HEK293 (cell line): ENCODE measurements at regions not wholly inside any gene's neighbourhood (a gene's known extent, or its start where the extent isn't known, plus 50 kb on each side); places are given as distances from the start of the nearest gene placed in this dataset.

Experiments used
- CTCF ChIA-PET: fragments of 350-600 bp; formaldehyde crosslinking; extraction: SDS; loops from one replicate; lab custom pipeline; 2021; ENCODE audit warnings: antibody characterized with exemption; lab: Yijun Ruan, JAX
- POLR2A ChIA-PET: fragments of 300-600 bp; formaldehyde crosslinking; extraction: SDS; loops from one replicate; lab custom pipeline; 2020; ENCODE audit warnings: antibody characterized with exemption, inconsistent platforms; lab: Yijun Ruan, JAX
- H3K27ac ChIP-seq: fragments of 200-500 bp; sonication (Bioruptor generic); 2 replicates; pipeline ENCODE4 v1.5.1; 2014; ENCODE audit warnings: low read depth, low read length, control low read depth, inconsistent platforms; ENCODE audit errors: extremely low read depth
- H3K36me3 ChIP-seq, 2 experiments: fragments of 200-500 bp in 1 of 2; sonication (Bioruptor generic) in 1 of 2; 1 replicate in 1 of 2; 2 replicates in 1 of 2; pipeline ENCODE4 v1.5.1; 2014 to 2017; ENCODE audit warnings: inconsistent platforms in 2 of 2, low read length in 2 of 2; ENCODE audit not compliant: control insufficient read depth in 2 of 2, insufficient read depth in 1 of 2
- H3K4me1 ChIP-seq: fragments of 200-500 bp; sonication (Bioruptor generic); 2 replicates; pipeline ENCODE4 v1.5.1; 2014; ENCODE audit warnings: mild to moderate bottlenecking, low read length, inconsistent platforms; ENCODE audit not compliant: control insufficient read depth, insufficient read depth
- H3K4me3 ChIP-seq: 2 replicates; pipeline ENCODE4 v1.5.1; 2011; ENCODE audit warnings: low read depth, mild to moderate bottlenecking, control low read depth, low read length, moderate library complexity
- H3K9me3 ChIP-seq: fragments of 200-500 bp; sonication (Bioruptor generic); 2 replicates; pipeline ENCODE4 v1.5.1; 2014; ENCODE audit warnings: low read depth, low read length, inconsistent platforms; ENCODE audit not compliant: control insufficient read depth, insufficient read depth
- MEIS1 ChIP-seq: sonication (generic); formaldehyde crosslinking; IDR thresholded peaks from 2 replicates; pipeline ENCODE4 v1.8.1; 2022; ENCODE audit warnings: missing genetic modification reagents, mild to moderate bottlenecking, borderline replicate concordance
- RBAK ChIP-seq: fragments of 450-650 bp; formaldehyde crosslinking; IDR thresholded peaks from 2 replicates; pipeline ENCODE4 v1.5.1; 2016; ENCODE audit warnings: missing biosample characterization, missing genetic modification characterization
- SP2 ChIP-seq: fragments of 450-650 bp; formaldehyde crosslinking; IDR thresholded peaks from 2 replicates; pipeline ENCODE4 v1.5.1; 2016; ENCODE audit warnings: missing biosample characterization, missing genetic modification characterization
- ZFP3 ChIP-seq: fragments of 450-650 bp; formaldehyde crosslinking; IDR thresholded peaks from 2 replicates; pipeline ENCODE4 v1.5.1; 2016; ENCODE audit warnings: low read depth, missing biosample characterization, missing genetic modification characterization
- ZFP37 ChIP-seq: fragments of 450-650 bp; formaldehyde crosslinking; IDR thresholded peaks from 2 replicates; pipeline ENCODE4 v1.5.1; 2016; ENCODE audit warnings: missing biosample characterization, missing genetic modification characterization
- ZNF146 ChIP-seq: fragments of 450-650 bp; formaldehyde crosslinking; IDR thresholded peaks from 2 replicates; pipeline ENCODE4 v1.5.1; 2016; ENCODE audit warnings: missing biosample characterization, missing genetic modification characterization
- ZNF23 ChIP-seq: fragments of 450-650 bp; formaldehyde crosslinking; IDR thresholded peaks from 2 replicates; pipeline ENCODE4 v1.5.1; 2016; ENCODE audit warnings: missing biosample characterization, missing genetic modification characterization, borderline replicate concordance
- ZNF248 ChIP-seq: fragments of 450-650 bp; formaldehyde crosslinking; IDR thresholded peaks from 2 replicates; pipeline ENCODE4 v1.5.1; 2017; ENCODE audit warnings: missing biosample characterization, missing genetic modification characterization
- ZNF274 ChIP-seq, 2 experiments: fragments of 200-500 bp in 1 of 2; fragments of 450-650 bp in 1 of 2; sonication (Bioruptor generic) in 1 of 2; formaldehyde crosslinking in 1 of 2; IDR thresholded peaks; 2 replicates each; pipeline versions ENCODE4 v1.5.1 to v1.6.1; 2014 to 2016; ENCODE audit warnings: borderline replicate concordance in 1 of 2, inconsistent platforms in 1 of 2, low read length in 1 of 2, missing biosample characterization in 1 of 2, missing genetic modification characterization in 1 of 2
- ZNF560 ChIP-seq: fragments of 450-650 bp; formaldehyde crosslinking; IDR thresholded peaks from 2 replicates; pipeline ENCODE4 v1.5.1; 2017; ENCODE audit warnings: missing biosample characterization, missing genetic modification characterization, borderline replicate concordance
- ZNF777 ChIP-seq: fragments of 450-650 bp; formaldehyde crosslinking; IDR thresholded peaks from 2 replicates; pipeline ENCODE4 v1.5.1; 2017; ENCODE audit warnings: missing biosample characterization, missing genetic modification characterization, borderline replicate concordance
- ZNF792 ChIP-seq: fragments of 450-650 bp; formaldehyde crosslinking; IDR thresholded peaks from 2 replicates; pipeline ENCODE4 v1.5.1; 2016; ENCODE audit warnings: missing biosample characterization, missing genetic modification characterization
- TF ChIP-seq, protein P1 (sequence below): fragments of 450-650 bp; formaldehyde crosslinking; IDR thresholded peaks from 2 replicates; pipeline ENCODE4 v1.5.1; 2017; ENCODE audit warnings: missing biosample characterization, missing genetic modification characterization
- TF ChIP-seq, protein P2 (sequence below): fragments of 450-650 bp; formaldehyde crosslinking; IDR thresholded peaks from 2 replicates; pipeline ENCODE4 v1.5.1; 2016; ENCODE audit warnings: missing biosample characterization, missing genetic modification characterization
- TF ChIP-seq, protein P3 (sequence below): fragments of 450-650 bp; formaldehyde crosslinking; IDR thresholded peaks from 2 replicates; pipeline ENCODE4; 2016; ENCODE audit warnings: missing biosample characterization, missing genetic modification characterization

DNA sequence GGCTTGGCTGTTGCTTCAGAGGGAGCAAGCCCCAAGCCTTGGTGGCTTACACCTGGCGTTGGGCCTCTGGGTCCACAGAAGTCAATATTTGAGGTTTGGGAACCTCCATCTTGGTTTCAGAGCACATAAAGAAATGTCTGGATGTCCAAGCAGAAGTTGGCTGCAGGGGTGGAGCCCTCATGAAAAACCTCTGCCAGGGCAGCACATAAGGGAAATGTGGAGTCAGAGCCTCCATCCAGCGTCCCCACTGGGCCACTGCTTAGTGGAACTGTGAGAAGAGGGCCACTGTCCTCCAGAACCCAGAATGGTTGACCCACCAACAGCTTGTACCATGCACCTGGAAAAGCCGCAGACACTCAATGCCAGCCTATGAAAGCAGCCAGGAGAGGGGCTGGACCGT lies 573.5 kb upstream of the ZWINT start (continued):
- TF ChIP-seq ZNF777 (tag by site-specific recombination) (no peak), ZNF560 (tag by site-specific recombination) (no peak), ZNF248 (tag by site-specific recombination) (no peak), RBAK (tag by site-specific recombination) (no peak), ZFP3 (tag by site-specific recombination) (no peak)
- TF ChIP-seq, protein P1, sequence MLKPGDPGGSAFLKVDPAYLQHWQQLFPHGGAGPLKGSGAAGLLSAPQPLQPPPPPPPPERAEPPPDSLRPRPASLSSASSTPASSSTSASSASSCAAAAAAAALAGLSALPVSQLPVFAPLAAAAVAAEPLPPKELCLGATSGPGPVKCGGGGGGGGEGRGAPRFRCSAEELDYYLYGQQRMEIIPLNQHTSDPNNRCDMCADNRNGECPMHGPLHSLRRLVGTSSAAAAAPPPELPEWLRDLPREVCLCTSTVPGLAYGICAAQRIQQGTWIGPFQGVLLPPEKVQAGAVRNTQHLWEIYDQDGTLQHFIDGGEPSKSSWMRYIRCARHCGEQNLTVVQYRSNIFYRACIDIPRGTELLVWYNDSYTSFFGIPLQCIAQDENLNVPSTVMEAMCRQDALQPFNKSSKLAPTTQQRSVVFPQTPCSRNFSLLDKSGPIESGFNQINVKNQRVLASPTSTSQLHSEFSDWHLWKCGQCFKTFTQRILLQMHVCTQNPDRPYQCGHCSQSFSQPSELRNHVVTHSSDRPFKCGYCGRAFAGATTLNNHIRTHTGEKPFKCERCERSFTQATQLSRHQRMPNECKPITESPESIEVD (tag by site-specific recombination), result no peak

DNA sequence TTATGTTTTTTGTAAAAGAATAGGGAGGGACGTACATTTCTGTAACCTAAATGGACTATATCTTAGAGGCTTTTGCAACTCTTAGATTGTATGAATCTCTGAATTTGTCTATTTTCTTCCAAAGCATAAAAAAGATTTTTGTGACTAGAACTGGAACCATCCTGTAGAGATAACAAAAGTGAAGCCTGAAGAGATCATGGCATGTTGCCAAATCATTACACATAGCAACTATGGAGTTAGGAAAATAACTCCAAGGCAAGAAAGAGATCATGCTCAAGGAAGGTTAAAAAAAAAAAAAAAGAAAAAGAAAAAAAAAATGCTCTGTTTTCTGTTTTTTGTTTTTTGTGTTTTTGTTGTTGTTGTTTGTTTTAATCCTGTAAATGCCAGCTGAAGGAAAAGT lies 567.7 kb upstream of the ZWINT start:
- H3K4me1 ChIP-seq, result no peaks in the 10 kb centered on the region
- POLR2A ChIA-PET, result no interaction called here
- no peaks in the 10 kb centered on the region for H3K36me3 ChIP-seq
- CTCF ChIA-PET, result interaction anchor here (0.6 kb wide), 1 partner anchor 9 kb away, joined by 3 read pairs; no protein-coding TSS in a partner anchor
- H3K27ac ChIP-seq, result no peak overlapping the region
- TF ChIP-seq ZNF146 (no peak), ZNF23 (tag by site-specific recombination) (no peak), ZFP37 (tag by site-specific recombination) (no peak), SP2 (tag by site-specific recombination) (no peak), ZNF274 (IDR thresholded peaks at IDR 0.05; ENCODE audit: low read length) (no peak), ZNF274 (tag by site-specific recombination; IDR thresholded peaks at IDR 0.05; ENCODE audit: borderline replicate concordance) (no peak), MEIS1 (CRISPR knock-in tag) (no peak)
- TF ChIP-seq, protein P2, sequence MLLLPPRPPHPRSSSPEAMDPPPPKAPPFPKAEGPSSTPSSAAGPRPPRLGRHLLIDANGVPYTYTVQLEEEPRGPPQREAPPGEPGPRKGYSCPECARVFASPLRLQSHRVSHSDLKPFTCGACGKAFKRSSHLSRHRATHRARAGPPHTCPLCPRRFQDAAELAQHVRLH, result no peak
- H3K9me3 ChIP-seq, result no peaks in the 10 kb centered on the region
- no peak overlapping the region for H3K4me3 ChIP-seq

DNA sequence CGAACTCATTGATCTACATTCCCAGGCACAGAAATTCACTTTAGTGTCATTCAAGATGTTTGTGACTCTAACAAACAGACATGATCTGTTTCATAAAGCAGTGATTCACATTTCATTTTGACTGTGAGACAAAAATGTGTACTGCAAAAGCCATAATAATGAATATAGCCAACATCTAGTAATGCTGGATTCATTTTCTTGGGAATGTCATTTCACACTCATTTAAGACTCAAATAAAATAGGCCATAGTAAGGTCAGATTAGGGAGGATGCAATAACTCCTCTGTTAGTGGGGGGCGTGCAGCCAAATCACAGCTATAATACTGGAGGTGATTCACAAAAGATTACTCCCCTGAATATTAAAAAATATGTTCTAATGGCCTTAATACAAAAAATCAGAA lies 566.6 kb upstream of the ZWINT start:
- Histone ChIP-seq H3K4me3 (no peak overlapping the region), H3K27ac (no peak overlapping the region), H3K9me3 (no peaks in the 10 kb centered on the region), H3K4me1 (no peaks in the 10 kb centered on the region)
- CTCF ChIA-PET, result no interaction called here
- TF ChIP-seq, protein P3, sequence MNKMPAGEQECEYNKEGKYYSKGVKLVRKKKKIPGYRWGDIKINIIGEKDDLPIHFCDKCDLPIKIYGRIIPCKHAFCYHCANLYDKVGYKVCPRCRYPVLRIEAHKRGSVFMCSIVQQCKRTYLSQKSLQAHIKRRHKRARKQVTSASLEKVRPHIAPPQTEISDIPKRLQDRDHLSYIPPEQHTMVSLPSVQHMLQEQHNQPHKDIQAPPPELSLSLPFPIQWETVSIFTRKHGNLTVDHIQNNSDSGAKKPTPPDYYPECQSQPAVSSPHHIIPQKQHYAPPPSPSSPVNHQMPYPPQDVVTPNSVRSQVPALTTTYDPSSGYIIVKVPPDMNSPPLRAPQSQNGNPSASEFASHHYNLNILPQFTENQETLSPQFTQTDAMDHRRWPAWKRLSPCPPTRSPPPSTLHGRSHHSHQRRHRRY (tag by site-specific recombination), result no peak
- TF ChIP-seq, all 188 proteins: peak for 0
- H3K36me3 ChIP-seq, result no peaks in the 10 kb centered on the region
- POLR2A ChIA-PET, result no interaction called here

DNA sequence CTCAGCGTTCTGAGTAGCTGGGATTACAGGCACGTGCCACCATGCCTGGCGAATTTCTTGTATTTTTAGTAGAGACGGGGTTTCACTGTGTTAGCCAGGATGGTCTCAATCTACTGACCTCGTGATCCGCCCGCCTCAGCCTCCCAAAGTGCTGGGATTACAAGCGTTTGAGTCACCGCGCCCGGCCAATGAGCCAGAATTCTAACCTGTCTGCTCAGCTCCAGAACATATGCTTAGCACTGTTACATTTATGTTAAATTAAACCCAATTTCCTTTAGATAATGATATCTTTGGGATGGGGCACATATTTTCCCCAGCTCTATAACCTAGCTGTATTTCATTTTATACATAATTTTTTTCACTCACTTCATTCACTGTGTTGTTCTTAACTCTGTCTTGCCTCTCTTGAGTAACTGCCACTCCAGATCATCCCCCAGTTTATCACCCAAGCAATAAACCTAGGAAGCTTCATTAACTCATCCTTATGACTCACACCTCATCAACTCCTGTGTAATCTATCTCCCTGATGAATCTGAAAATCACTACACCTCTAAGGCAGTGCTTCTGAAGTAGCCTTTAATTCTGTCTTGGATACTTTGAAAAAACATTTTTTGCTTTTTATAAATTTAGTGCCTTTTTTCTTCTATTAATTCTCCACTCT lies 559.7 kb upstream of the ZWINT start:
- Histone ChIP-seq H3K36me3 (no peaks in the 10 kb centered on the region), H3K4me1 (no peaks in the 10 kb centered on the region), H3K4me3 (no peak overlapping the region), H3K27ac (no peak overlapping the region), H3K9me3 (no peaks in the 10 kb centered on the region)
- POLR2A ChIA-PET, result no interaction called here
- CTCF ChIA-PET, result no interaction called here
- no peak for TF ChIP-seq ZNF792
